ENCODE measurements at regions not wholly inside any gene's neighbourhood (a gene's known extent, or its start where the extent isn't known, plus 50 kb on each side); places are given as distances from the start of the nearest gene placed in this dataset.

GRCh38 chr2:67613227-67613626 is 216.1 kb downstream of the ETAA1 start:
- TF ChIP-seq POLR2A (IDR thresholded peaks at IDR 0.05), result no peak
- no peak for TF ChIP-seq CTCF (IDR thresholded peaks at IDR 0.05 in 4 of 5, conservative IDR thresholded peaks at IDR 0.05 in 1 of 5)

Data from gastrocnemius medialis (tissue), 4 donors.